Fibroblast of lung (primary cell): ENCODE measurements at regions not wholly inside any gene's neighbourhood (a gene's known extent, or its start where the extent isn't known, plus 50 kb on each side); places are given as distances from the start of the nearest gene placed in this dataset.

Experiments used
- DNase-seq, 2 donors: peaks; one replicate each; pipeline versions ENCODE4 v3.0.0 to v3.0.0-alpha.2; 2010; ENCODE audit warnings: low read depth in 2 of 2
- H2AFZ ChIP-seq: 2 replicates; pipeline ENCODE4 v1.5.1; 2012; ENCODE audit warnings: low read length, control low read depth, inconsistent platforms
- H3K27ac ChIP-seq: 2 replicates; pipeline ENCODE4 v1.5.1; 2011; ENCODE audit warnings: low read length, control low read depth; ENCODE audit not compliant: insufficient read depth
- H3K27me3 ChIP-seq: 2 replicates; pipeline ENCODE4 v1.5.1; 2011; ENCODE audit warnings: mild to moderate bottlenecking, low read length; ENCODE audit not compliant: control insufficient read depth, insufficient read depth
- H3K36me3 ChIP-seq: 2 replicates; pipeline ENCODE4 v1.5.1; 2011; ENCODE audit warnings: low read length; ENCODE audit not compliant: control insufficient read depth, insufficient read depth
- H3K4me1 ChIP-seq: 2 replicates; pipeline ENCODE4 v1.5.1; 2011; ENCODE audit warnings: low read length; ENCODE audit not compliant: control insufficient read depth, insufficient read depth; ENCODE audit errors: extremely low read depth
- H3K4me2 ChIP-seq: 2 replicates; pipeline ENCODE4 v1.5.1; 2011; ENCODE audit warnings: low read length, control low read depth; ENCODE audit not compliant: insufficient read depth; ENCODE audit errors: extremely low read depth
- H3K4me3 ChIP-seq, 4 experiments: fragments of 200-600 bp in 1 of 4; sonication (generic) in 1 of 4; replicated peaks in 1 of 4; 2 replicates each; pipeline ENCODE4 v1.5.1; 2011 to 2016; ENCODE audit warnings: low read length in 4 of 4, low read depth in 3 of 4, mild to moderate bottlenecking in 3 of 4, control low read depth in 2 of 4, inconsistent platforms in 1 of 4, mixed read lengths in 1 of 4; ENCODE audit not compliant: insufficient read depth in 1 of 4; ENCODE audit errors: control extremely low read depth in 1 of 4
- H3K79me2 ChIP-seq: 2 replicates; pipeline ENCODE4 v1.5.1; 2012; ENCODE audit warnings: mild to moderate bottlenecking, low read length, inconsistent platforms; ENCODE audit not compliant: control insufficient read depth, insufficient read depth
- H3K9ac ChIP-seq: 2 replicates; pipeline ENCODE4 v1.5.1; 2011; ENCODE audit warnings: mild to moderate bottlenecking, low read length, control low read depth; ENCODE audit not compliant: insufficient read depth
- H3K9me3 ChIP-seq: 2 replicates; pipeline ENCODE4 v1.5.1; 2012; ENCODE audit warnings: low read depth, low read length; ENCODE audit not compliant: control insufficient read depth, insufficient read depth
- H4K20me1 ChIP-seq: 2 replicates; pipeline ENCODE4 v1.5.1; 2011; ENCODE audit warnings: low read length; ENCODE audit not compliant: control insufficient read depth, insufficient read depth; ENCODE audit errors: extremely low read depth
- CTCF ChIP-seq, 2 donors: IDR thresholded peaks in 1 of 2; conservative IDR thresholded peaks in 1 of 2; 1 replicate in 1 of 2; 2 replicates in 1 of 2; pipeline ENCODE4 v1.5.1; 2011 to 2012; ENCODE audit warnings: low read length in 2 of 2, control low read depth in 1 of 2, inconsistent platforms in 1 of 2, low read depth in 1 of 2, mild to moderate bottlenecking in 1 of 2
- EZH2 ChIP-seq: IDR thresholded peaks from 2 replicates; pipeline ENCODE4 v1.5.1; 2012; ENCODE audit warnings: low read length, control low read depth, mild to moderate bottlenecking; ENCODE audit errors: missing control alignments

- TF ChIP-seq EZH2 (no peak), CTCF (conservative IDR thresholded peaks at IDR 0.05 in 1 of 2, IDR thresholded peaks at IDR 0.05 in 1 of 2; ENCODE audit: low read depth in 1 of 2, low read length in 2 of 2) (no peak)
- Histone ChIP-seq H3K4me3 (no peak overlapping the region), H3K27ac (no peak overlapping the region), H4K20me1 (no peaks in the 10 kb centered on the region), H3K36me3 (no peaks in the 10 kb centered on the region), H2AFZ (no peak overlapping the region), H3K27me3 (no peaks in the 10 kb centered on the region), H3K4me2 (no peak overlapping the region), H3K9me3 (no peaks in the 10 kb centered on the region), H3K4me1 (peaks cover 3% of the 10 kb centered on the region), H3K79me2 (no peaks in the 10 kb centered on the region), H3K9ac (no peak overlapping the region)
- DNase-seq: no peak
These were observed 495.8 kb downstream of the TTLL7 start for GRCh38 chr1:83503153-83503552.

GRCh38 chr1:83500987-83501591 lies 497.8 kb downstream of the TTLL7 start:
- H3K79me2 ChIP-seq: no peaks in the 10 kb centered on the region
- H3K36me3 ChIP-seq: no peaks in the 10 kb centered on the region
- DNase-seq: no peak

GRCh38 chr1:83500531-83500930 lies 498.4 kb downstream of the TTLL7 start:
- no peak for DNase-seq
- H3K4me2 ChIP-seq: no peak overlapping the region
- no peak overlapping the region for H2AFZ ChIP-seq
- TF ChIP-seq EZH2 (no peak), CTCF (conservative IDR thresholded peaks at IDR 0.05 in 1 of 2, IDR thresholded peaks at IDR 0.05 in 1 of 2; ENCODE audit: low read depth in 1 of 2, low read length in 2 of 2) (no peak)
- no peaks in the 10 kb centered on the region for H3K4me1 ChIP-seq
- H4K20me1 ChIP-seq: no peaks in the 10 kb centered on the region
- H3K27me3 ChIP-seq: no peaks in the 10 kb centered on the region
- no peaks in the 10 kb centered on the region for H3K36me3 ChIP-seq
- H3K27ac ChIP-seq: no peak overlapping the region
- H3K9ac ChIP-seq: no peak overlapping the region
- no peaks in the 10 kb centered on the region for H3K9me3 ChIP-seq
- H3K4me3 ChIP-seq: no peak overlapping the region
- no peaks in the 10 kb centered on the region for H3K79me2 ChIP-seq

More at GRCh38 chr1:83500987-83501591, 497.8 kb downstream of the TTLL7 start:
- H3K9me3 ChIP-seq: no peaks in the 10 kb centered on the region
- TF ChIP-seq CTCF (conservative IDR thresholded peaks at IDR 0.05 in 1 of 2, IDR thresholded peaks at IDR 0.05 in 1 of 2; ENCODE audit: low read depth in 1 of 2, low read length in 2 of 2): no peak
- no peak for TF ChIP-seq EZH2
- no peak overlapping the region for H2AFZ ChIP-seq
- H3K4me1 ChIP-seq: no peaks in the 10 kb centered on the region
- H3K9ac ChIP-seq: no peak overlapping the region
- no peaks in the 10 kb centered on the region for H4K20me1 ChIP-seq
- H3K27ac ChIP-seq: no peak overlapping the region
- no peaks in the 10 kb centered on the region for H3K27me3 ChIP-seq
- no peak overlapping the region for H3K4me2 ChIP-seq
- H3K4me3 ChIP-seq: no peak overlapping the region
